ENCODE measurements at regions not wholly inside any gene's neighbourhood (a gene's known extent, or its start where the extent isn't known, plus 50 kb on each side); places are given as distances from the start of the nearest gene placed in this dataset.

GRCh38 chr10:78910476-78910875 is 158.3 kb upstream of the ZMIZ1 start:
- TF ChIP-seq CTCF (conservative IDR thresholded peaks at IDR 0.05) (no peak), EZH2 (IDR thresholded peaks at IDR 0.05; ENCODE audit: low read depth) (no peak)

Data from PC-9 (cell line).